NB4 (cell line): ENCODE measurements at regions not wholly inside any gene's neighbourhood (a gene's known extent, or its start where the extent isn't known, plus 50 kb on each side); places are given as distances from the start of the nearest gene placed in this dataset.

Experiments
- MYC ChIP-seq: IDR thresholded peaks from 2 replicates; pipeline ENCODE4 v1.6.1; 2011; ENCODE audit warnings: low read depth, low read length
- POLR2A ChIP-seq: IDR thresholded peaks from 2 replicates; pipeline ENCODE4 v1.6.1; 2011; ENCODE audit warnings: mild to moderate bottlenecking; ENCODE audit not compliant: insufficient read length; ENCODE audit errors: extremely low read depth
- TF ChIP-seq, protein P1 (sequence below): IDR thresholded peaks from one replicate; pipeline ENCODE4 v1.5.1; 2012; ENCODE audit warnings: low read depth, low read length
- TF ChIP-seq, protein P2 (sequence below): IDR thresholded peaks from 2 replicates; pipeline ENCODE4 v1.6.1; 2011; ENCODE audit warnings: low read depth, low read length

DNA sequence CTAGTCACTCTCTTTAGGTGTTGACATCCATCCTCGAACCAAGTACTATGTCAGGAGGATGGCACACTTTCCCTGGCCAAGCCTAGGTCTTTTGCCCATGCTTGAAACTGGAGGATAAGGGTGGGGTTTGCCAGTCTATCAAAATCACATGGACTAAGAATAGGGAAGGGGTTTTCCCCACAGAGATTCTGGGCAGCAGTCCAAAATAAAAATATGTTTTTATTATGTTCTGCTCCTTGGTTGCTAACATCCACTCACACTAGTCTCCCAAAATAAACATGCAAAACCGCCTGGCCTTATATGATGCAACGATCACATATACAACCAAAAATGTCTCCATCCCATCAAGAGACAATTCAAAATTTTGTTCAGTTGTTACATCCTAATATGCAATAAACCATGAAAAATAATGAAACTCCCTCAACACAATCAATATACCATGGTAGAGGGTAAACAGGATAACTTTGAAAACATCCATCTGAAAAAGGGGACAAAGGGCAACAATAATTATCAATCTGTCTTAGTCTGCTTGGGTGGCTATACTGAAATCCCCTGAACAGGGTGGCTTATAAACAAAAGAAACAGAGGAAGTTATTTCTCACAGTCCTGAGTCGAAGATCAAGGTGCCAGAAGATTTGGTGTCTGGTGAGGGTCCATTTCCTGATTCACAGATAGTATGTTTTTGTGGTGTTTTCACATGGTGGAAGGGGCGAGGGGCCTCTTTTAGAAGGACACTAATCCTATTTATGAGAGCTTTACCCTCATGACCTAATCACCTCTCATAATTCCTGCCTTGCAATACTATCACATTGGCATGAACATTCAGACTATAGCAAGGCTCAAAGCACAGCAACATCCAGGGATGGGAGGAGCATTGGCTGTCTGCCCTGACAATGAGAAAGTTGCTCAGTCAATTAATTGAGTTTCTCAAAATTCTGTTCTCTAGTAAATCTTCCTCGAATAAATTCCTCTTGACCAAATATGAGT lies 159.3 kb downstream of the ETV1 start:
- TF ChIP-seq POLR2A = no peak
- TF ChIP-seq, protein P1, sequence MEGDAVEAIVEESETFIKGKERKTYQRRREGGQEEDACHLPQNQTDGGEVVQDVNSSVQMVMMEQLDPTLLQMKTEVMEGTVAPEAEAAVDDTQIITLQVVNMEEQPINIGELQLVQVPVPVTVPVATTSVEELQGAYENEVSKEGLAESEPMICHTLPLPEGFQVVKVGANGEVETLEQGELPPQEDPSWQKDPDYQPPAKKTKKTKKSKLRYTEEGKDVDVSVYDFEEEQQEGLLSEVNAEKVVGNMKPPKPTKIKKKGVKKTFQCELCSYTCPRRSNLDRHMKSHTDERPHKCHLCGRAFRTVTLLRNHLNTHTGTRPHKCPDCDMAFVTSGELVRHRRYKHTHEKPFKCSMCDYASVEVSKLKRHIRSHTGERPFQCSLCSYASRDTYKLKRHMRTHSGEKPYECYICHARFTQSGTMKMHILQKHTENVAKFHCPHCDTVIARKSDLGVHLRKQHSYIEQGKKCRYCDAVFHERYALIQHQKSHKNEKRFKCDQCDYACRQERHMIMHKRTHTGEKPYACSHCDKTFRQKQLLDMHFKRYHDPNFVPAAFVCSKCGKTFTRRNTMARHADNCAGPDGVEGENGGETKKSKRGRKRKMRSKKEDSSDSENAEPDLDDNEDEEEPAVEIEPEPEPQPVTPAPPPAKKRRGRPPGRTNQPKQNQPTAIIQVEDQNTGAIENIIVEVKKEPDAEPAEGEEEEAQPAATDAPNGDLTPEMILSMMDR = no peak
- TF ChIP-seq, protein P2, sequence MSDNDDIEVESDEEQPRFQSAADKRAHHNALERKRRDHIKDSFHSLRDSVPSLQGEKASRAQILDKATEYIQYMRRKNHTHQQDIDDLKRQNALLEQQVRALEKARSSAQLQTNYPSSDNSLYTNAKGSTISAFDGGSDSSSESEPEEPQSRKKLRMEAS = no peak
- TF ChIP-seq MYC = no peak
